T-helper 2 cell (primary cell): ENCODE measurements at regions not wholly inside any gene's neighbourhood (a gene's known extent, or its start where the extent isn't known, plus 50 kb on each side); places are given as distances from the start of the nearest gene placed in this dataset.

Experiments used
- DNase-seq, 5 experiments: peaks; one replicate each; pipeline versions ENCODE4 v3.0.0 to v3.0.0-alpha.2; 2012 to 2022

DNA sequence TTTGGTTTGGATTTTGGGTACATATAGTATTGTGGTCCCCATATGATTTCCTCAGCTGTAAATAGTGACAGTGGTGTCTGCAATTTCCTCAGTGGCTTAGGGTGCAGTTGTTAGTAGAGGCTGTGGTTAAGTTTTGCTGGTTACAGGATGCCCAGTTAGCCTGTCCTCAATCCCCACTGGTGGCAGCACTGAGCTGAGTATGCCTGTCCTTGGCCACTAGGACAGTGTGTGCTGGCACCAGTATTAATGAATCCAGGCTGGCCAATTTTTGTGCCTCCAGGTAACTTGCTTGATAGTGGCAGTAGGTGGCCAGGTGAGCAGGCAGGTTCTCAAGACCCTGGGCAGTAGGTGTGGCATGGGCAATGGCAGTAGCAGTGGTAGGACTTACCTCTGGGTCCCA is 973.1 kb downstream of the TMEM182 start:
- no peak for DNase-seq

DNA sequence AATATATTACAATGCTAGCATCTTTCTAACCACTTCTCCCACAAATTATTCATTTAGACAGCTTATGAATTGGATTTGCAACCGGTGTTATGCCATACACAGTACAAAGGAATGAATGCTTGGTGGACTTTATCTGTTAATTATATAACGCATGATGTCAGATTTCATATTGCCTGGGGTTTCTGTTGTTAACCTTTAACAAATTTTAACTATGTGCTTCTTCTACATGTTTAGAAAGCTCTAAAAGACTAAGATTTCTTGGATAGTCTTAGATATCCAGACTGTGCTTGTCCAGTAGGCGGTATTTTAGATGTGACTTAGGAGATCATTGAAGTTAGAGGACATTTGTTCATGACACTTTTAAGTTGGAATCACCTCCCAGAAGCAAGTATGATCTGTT is 976.3 kb downstream of the TMEM182 start:
- DNase-seq, result no peak

DNA sequence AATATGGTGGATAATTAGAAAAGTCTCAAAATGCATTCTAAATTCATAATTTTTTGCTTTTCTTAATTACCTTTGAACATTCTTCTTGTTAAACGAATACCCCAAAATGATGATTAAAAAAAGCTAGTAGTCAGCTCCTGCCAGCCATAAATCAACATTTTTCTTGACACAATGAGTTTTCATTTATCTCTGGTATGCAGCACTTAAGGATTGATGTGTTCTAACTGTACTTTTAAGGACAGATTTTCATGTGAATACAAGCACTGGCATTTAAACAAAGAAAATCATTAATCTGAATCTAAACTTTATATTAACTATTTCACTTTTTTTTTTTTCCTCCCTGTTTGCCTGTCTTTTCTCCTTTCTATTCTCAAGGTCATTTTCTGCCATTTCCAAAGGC is 976.8 kb downstream of the TMEM182 start:
- no peak for DNase-seq

DNA sequence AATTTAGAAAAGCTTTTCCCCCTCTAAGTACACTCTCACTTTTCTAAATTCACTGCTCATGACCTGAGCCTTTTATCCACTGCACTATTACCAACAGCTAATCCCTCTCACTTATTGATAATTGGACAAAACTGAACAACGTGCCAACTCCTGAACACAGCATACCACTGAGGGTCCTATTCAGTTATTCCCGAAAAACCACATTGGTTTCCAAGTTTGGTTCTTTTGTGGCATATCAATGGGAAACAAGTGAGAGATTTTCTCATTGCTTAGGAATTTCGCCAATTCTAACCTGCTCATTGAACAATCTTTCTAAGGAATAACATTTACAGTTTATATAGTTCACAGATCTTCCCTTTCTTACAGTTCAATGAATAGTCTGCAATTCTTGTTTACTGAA is 977.4 kb downstream of the TMEM182 start:
- no peak for DNase-seq

DNA sequence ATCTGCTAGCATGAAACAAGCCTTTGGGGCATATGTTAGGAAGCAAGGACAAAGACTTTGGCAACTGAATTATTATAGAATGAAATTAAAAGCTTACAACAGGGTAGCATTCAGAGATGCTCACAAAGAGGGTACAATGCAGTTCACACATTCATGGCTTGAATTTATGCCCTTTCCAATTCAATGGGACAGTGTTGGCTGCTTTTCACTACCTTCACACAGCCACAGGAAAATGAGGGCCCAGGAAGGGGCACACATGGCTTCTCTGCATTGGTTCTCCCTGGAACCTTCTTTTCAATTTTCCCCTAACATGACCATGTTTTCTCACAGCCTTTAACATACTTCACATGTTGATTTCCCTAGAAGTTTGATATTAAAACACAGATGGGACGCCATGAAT is 978.1 kb downstream of the TMEM182 start:
- no peak for DNase-seq

DNA sequence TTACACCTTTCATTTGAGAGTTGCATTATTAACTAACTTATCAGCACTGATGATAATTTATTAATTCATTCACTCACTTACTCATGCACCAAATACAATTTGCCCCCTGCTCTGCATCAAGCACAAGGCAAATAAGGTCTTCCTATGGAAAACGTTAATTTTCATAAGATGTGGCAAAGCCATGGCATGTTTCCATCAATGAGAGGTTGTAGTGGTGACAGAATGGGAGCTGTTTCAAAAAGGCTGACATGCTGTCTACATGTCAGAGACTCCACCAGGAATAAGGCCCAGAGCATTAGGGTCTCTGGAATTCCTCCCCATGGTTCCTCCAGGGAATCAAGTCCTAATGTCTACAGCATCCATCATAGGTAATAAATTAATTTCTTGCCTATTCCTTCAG is 978.8 kb downstream of the TMEM182 start:
- no peak for DNase-seq

DNA sequence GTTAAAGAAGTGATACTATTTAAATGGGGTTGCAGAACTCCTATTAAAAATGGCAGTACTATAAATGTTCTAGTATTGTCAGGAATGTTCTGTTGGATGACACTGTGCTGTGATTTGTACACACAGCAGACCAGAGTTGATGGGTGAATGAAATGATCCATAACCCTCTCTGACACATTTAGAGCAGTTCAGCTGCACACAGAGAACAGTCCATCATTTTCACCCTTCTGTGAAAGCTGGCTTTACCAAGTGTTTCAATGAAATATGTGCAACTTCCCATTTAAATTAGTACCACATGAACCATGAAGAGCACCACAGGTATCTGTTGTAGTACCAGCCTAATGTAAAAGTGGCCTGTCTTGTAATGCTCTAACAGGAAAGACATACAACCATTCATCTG is 981.4 kb downstream of the TMEM182 start:
- no peak for DNase-seq

DNA sequence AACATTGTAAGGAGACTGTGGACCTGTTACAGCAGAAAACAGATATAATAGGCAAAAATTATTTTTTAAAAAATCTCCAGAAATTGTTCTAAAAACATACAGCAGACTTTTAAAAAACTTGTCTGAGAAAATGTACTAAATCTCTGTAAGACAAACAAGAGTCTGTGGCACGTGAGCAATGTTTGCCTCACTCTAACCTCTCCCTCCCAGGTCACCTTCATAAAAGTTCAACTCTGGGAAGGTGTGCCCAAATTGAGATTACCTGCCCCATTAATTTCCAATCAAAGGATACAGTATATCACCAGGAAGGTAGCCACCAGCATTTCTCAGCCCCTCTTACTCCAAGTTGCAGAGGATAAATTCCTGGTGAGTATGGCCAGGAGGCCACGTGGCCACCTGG is 992.7 kb downstream of the TMEM182 start:
- no peak for DNase-seq

DNA sequence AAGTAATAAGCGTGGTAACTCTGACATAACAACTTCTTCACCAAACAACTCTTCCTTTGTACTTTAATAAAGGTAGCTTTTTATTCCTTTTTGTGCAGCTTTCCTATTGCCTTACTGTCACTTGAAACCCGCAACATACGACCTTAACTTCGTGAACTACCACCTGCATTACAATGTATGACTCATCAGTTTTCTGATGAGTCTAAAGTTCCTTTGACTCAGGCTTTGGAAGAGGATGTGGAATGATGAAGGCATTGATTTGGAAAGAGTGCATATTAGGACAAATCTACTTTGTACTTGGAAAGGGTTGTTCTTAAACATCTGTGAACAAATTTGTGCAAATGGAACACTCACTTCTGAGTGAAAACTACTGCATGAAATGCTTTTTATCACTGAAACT is 1012.1 kb downstream of the TMEM182 start:
- DNase-seq, result no peak

DNA sequence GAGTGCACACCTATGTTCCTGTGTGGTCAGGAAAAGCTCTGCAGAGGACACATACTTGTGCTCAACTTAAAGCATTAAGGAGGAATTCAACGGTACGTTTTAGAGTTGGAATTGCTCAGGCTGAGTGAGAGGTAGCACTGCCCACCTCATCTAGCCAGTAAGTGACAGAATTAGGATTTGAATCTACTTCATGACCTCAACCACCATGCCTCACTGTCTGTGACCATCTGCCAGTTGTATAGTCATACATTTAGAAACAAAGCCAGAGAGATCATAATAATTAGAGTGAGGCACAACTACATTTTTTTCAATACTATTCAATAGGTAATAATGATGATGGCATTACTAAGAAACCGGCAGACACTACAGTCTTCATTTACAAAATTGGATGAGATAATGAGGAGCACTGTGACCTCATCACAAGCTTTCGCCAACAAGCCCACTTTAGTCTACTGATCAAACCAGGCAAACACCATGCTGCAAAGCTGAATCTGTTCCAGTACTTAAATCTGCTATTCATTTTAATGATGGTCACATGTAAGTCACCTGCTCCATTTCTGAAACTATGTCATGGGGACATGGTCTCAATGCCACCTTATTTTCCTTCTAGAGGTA is 1018.4 kb downstream of the TMEM182 start:
- no peak for DNase-seq

DNA sequence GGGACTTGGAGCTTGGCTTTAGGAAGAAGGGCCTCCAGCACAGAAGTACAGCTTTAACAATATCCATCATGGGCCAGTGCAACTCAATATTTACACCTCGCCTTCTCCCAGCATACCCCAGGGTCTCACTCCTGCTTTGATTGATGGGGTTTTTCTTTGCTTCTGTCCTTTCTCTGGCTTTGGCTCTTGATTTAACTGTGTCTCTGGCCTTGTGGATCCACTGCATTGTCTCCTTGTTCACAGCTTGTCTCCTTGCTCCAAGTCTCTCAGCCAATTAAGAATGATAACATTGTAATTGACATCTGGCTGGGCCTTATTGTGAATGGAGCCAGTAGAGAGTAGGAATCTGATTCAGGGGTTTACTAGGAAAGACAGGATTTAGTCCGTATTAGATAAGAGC is 1019.5 kb downstream of the TMEM182 start:
- no peak for DNase-seq

DNA sequence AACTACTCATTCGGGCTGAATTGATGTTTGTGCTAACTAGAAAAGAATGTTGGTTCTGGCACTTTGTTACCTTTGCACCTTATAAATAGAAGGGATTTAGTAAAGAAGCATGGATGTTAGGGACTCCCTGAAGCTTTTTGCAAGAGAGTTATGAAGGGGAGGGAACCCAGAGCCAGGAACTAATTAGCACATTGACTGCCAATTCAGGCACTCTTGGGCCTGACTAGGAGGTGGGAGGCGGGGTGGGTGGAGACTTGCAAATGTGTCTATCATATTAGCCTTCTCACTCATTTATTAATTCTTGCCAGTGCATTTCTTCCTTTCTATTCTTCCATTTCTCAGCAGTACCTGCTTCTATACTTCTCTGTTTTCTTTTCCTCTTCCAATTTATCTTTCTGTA is 1022.4 kb downstream of the TMEM182 start:
- DNase-seq, result no peak

DNA sequence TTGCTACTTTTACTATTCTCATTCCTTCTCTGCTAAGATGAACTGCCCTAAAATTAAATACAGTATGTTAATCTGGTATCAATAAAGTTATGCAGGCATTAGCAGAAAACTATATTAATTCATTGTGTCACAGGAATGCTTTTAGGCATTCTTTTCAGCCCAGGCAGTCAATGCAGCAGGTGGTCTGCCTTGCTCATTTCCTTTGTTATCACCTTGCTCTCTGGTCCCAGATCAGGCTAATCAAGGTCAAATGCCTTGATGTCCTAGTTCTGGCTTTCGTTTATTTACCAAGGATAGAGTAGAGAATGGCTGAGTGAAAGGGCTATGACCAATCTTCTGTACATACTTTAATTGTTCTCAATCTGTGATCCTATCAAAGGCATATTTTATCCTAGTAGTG is 1023.6 kb downstream of the TMEM182 start:
- no peak for DNase-seq

DNA sequence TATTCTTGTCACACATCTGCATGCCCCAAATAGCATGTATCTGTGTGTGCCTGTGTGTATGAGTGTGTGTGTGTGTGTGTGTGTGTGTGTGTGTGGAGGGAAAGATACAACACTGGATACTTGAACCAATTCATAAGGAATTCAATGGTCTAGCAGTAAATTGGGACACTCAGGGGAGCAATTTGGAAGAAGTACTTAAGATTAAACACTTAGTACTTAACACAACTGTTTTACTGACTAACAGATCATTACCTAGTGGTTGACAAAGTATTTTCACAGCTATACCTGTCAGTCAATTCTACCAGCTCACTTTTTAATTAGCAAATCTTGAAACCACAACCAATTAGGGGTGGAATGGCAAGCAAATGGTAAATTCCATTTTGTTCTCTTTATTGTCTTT is 1024.1 kb downstream of the TMEM182 start:
- DNase-seq, result no peak

DNA sequence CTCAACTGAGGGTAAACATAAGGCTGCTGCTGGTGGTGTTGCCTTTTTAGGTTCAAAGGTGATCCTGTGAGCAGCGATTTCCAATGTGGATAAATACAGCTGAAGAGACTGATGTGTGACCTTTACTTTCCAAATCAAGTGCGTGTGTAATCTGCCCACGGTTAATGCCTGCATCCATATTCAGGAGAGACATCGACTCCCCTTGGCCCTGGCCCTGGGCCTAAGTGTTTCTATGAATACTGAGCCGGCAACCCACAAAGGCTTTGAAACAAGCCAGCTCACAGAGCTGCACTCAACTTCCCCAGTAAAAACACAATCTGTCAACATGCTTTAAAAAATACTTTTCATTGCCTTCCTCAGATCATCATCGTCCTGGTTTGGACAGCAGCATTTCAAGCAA is 1026.6 kb downstream of the TMEM182 start:
- no peak for DNase-seq

DNA sequence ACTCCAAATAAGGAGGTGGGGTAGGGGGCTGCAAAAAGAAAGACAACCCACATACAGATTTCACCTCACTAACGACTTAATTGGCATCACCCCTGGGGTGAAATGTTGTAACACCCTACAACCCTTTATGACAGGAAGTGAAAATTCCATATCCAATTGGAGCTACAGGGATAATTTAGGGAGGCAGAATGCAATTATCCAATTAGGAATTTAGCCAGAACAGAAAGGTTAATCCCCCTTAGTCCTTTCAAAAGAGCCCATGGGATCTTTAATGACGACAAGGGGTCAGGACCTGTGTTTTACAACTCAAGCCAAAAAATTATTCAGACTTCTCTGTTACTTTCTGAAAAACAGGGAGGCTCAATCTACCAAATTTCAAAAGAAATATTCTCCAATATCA is 1027.1 kb downstream of the TMEM182 start:
- no peak for DNase-seq

DNA sequence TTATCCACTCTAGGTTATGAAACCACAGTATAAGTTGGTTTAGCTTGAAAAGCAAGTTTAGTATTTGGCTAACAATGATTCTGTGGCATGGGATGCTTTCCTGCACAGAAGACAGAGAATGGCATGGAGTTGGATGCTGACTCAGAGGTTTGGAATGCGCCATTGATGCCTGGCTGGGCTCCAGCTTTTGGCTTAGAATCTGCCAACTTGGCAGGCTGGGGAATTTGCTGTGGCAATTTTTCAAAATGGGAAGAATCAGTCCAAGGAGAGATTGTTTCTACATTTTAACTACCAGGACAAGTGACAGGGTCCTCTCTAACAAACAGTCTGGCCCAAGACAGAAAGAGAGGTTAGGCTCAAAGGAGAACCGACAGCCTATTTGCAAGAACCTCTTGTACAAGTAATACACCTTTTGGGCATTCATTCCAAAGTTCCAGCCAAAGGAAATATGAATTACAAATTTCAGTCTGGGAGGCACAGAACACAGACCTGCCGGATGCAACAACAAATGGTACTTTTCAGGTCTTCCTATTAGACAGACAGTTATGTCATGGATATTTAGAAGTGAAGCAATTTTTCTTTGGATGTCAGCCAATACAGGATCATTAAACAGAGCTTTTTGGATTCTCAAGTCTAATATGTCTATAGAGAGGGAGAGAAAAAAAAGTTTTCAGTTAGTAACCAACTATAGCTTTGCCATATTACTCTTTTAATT is 1027.7 kb downstream of the TMEM182 start:
- DNase-seq, result no peak

DNA sequence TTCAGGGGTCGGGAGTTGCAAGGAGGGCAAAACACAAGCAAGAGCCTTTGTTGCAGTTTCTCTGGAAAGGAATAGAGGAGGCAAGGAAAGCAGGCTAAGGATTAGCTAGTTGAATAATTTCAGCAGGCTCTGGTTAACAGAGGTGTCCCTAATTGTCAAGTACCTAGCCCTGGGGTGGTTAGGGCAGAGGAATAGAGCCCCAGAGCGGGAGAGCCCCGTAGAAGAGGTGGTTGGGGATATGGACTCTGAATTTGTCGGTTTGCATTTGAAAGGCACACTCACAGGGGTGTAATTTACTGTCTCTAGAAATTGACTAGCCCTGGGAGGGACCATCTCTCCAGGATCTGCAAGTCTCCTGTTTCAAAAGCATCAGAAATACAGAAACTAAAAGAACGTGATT is 1030.2 kb downstream of the TMEM182 start:
- no peak for DNase-seq

DNA sequence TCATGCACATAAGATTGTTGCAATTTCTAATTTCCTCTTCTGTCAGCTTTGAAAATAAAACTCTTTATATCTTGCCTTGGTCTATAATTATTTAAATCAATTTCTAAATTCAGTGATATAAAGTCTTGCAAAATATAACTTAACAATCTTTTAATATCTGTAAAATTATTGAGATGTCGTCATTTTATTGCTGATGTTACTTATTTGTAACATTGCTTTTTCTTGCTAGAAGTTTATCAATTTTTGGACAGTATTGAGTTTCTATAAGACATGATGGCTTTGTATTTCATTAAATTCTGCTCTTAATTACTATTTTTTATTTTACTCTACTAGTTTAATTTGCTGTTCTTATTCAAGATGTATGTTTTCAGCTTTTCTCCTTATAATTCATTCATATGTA is 1036.5 kb downstream of the TMEM182 start:
- DNase-seq, result no peak

DNA sequence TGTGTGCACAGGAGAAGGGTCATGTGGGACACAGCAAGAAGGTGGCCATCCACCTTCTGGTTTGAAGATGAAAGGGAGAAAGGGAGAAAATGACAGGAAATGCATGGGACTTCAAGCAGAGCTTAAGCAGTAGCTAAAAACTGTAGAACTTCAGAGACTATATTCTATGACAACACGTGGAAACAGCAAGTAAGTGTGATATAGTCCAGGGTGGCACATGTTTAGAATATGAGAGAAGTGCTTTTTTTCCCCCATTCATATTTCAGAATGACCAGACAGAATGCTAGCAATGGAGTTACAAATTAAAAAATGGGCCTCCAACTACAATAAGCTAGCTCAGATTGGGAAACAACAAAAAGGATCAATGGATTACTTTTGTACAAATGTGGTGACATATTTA is 1042.2 kb downstream of the TMEM182 start:
- no peak for DNase-seq

DNA sequence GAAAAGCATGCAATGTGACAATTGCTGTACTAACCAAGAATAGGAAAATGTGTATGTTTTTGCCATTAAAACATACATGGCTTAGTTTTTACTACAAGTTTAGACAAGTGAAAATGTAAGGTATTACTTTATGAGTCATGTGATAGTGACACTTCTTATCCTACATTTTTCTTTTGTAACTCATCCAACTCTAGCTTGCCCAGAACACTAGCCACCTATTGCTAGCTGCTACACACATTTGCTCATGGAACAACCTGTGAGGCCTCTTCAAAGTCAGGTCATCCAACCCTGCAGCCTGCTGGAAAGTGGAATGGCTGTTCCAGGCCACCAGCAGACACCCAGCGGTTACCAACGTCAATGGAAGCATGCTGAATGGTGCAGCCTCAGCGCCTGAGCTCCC is 1043.9 kb downstream of the TMEM182 start:
- no peak for DNase-seq

DNA sequence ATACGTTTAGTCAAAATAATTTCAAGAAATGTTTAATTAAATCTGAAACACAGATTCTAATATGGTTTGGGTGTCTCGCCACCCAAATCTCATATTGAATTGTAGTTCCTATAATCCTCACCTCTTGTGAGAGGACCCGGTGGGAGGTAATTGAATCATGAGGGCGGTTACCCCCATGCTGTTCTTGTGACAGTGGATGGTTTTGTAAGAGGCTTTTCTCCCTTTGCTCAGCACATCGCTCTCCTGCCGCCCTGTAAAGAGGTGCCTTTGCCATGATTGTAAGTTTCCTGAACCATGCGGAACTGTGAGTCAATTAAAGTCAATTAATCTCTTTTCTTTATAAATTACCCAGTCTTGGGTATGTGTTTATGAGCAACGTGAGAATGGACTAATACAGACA is 1045.1 kb upstream of the POU3F3 start:
- no peak for DNase-seq

DNA sequence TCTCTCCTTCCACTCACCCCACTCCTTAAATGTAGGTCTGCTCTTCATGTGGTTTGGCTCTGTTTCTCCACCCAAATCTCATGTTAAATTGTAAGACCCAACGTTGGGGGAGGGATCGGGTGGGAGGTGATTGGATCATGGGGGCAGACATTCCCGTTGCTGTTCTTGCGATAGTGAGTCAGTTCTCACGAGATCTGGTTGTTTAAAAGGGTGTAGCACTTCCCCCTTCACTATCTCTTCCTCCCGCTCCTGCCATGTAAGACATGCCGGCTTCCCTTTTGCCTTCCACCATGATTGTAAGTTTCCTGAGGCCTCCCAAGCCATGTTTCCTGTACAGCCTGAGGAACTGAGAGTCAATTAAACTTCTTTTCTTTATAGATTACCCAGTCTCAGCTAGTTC is 1044.5 kb upstream of the POU3F3 start:
- no peak for DNase-seq

DNA sequence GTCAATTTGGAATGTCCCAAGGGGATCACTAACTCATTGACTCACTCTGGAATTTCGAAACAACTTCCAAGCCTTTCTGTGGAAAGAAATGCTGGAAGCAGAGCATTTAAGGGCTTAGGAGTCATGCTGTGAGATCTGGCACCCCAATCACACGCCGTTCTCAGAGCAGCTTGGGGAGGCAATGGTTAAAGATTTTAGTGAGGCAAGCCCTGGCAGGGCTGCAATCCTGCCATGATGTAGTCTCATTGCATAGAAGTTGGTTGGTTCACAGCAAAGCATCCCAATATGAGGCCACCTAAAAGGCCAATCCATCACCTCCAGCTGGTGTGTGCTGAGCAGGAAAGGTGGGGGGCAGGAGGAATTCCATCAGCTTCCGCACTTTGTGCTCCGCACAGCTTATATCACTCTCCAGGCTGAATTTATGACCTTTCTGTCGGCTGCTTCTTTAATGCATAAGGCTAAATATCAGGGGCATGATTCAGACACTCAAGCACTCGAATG is 1043.9 kb upstream of the POU3F3 start:
- DNase-seq, result no peak

DNA sequence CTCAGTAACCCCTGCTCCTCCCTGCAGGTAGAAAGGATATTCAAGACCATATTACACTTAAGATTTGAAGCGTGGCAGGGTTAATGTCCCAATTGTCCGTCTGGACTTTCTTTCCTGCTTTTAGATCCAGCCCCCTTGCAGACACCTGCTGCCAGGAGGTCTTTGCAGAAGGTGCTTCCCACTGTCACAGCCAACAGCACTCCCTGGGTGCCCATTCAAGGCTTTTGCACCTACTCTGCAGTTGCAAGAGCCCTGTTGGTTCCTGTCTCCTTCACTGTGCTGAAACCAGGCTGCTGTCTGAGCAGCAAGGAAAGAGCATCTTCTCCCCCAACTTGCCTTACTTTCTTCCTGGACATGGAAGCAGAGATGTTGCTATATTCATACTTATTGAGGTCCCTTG is 1043.0 kb upstream of the POU3F3 start:
- DNase-seq, result no peak
